ENCODE measurements at regions not wholly inside any gene's neighbourhood (a gene's known extent, or its start where the extent isn't known, plus 50 kb on each side); places are given as distances from the start of the nearest gene placed in this dataset.

- H3K4me3 ChIP-seq (ENCODE audit: control insufficient read depth, low read depth, low read length), result no peak overlapping the region
- TF ChIP-seq CTCF (IDR thresholded peaks at IDR 0.05; ENCODE audit: control insufficient read depth, insufficient read depth, low read depth, low read length, missing control alignments), result no peak
- DNase-seq (ENCODE audit: low read depth), result no peak
Measured at GRCh38 chr11:134802116-134802515, 390.1 kb upstream of the B3GAT1 start.

- TF ChIP-seq CTCF (IDR thresholded peaks at IDR 0.05; ENCODE audit: control insufficient read depth, insufficient read depth, low read depth, low read length, missing control alignments), result no peak
- no peak for DNase-seq (ENCODE audit: low read depth)
- no peak overlapping the region for H3K4me3 ChIP-seq (ENCODE audit: control insufficient read depth, low read depth, low read length)
Measured at GRCh38 chr11:134801570-134801969, 389.5 kb upstream of the B3GAT1 start.

- H3K4me3 ChIP-seq (ENCODE audit: control insufficient read depth, low read depth, low read length), result no peak overlapping the region
- no peak for DNase-seq (ENCODE audit: low read depth)
- no peak for TF ChIP-seq CTCF (IDR thresholded peaks at IDR 0.05; ENCODE audit: control insufficient read depth, insufficient read depth, low read depth, low read length, missing control alignments)
Measured at GRCh38 chr11:134800826-134801225, 388.8 kb upstream of the B3GAT1 start.

DNA sequence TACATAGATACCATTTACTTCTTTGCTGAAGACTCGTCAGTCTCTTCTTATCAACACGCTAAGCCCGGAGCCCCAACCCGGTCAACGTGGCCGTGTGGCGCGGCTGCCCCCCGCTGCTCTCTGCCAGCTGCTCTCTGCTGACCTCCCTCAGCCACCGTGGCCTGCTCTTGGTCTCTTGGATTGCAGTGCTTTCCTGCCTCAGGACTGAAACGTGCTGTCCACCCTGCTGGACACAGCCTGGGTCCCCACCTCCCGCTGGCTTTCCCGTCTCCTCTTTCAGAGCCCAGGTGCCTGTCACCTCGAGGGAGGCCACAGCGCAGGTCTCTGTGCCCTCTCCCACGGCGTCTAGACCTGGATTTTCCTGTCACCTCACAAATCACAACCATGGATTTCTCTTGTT is 388.1 kb upstream of the B3GAT1 start:
- no peak for TF ChIP-seq CTCF (IDR thresholded peaks at IDR 0.05; ENCODE audit: control insufficient read depth, insufficient read depth, low read depth, low read length, missing control alignments)
- H3K4me3 ChIP-seq (ENCODE audit: control insufficient read depth, low read depth, low read length), result no peak overlapping the region
- no peak for DNase-seq (ENCODE audit: low read depth)

DNA sequence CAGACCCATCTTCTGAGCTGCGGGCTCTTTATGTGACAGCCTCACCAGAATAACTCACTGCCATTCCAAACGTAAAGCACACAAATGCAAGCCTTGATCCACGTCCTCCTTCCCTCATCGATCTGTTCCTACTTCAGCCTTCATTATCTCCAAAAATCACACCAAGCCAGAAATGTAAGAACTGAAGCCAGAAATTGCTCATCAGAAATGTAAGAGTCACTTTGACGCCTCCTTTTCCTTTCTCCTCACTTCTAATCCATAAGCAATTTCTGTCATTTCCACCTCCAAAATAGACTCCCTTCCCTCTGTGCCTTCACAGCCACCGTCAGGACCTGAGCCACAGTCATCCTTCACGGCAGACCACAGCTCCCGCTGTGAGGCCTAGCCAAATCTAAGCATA is 387.3 kb upstream of the B3GAT1 start:
- no peak overlapping the region for H3K4me3 ChIP-seq (ENCODE audit: control insufficient read depth, low read depth, low read length)
- no peak for TF ChIP-seq CTCF (IDR thresholded peaks at IDR 0.05; ENCODE audit: control insufficient read depth, insufficient read depth, low read depth, low read length, missing control alignments)
- no peak for DNase-seq (ENCODE audit: low read depth)

- no peak for TF ChIP-seq CTCF (IDR thresholded peaks at IDR 0.05; ENCODE audit: control insufficient read depth, insufficient read depth, low read depth, low read length, missing control alignments)
- no peak for DNase-seq (ENCODE audit: low read depth)
- H3K4me3 ChIP-seq (ENCODE audit: control insufficient read depth, low read depth, low read length), result no peak overlapping the region
Measured at GRCh38 chr11:134797411-134798089, 385.5 kb upstream of the B3GAT1 start.

Measured in AG09309 (cell line).